ENCODE measurements at regions not wholly inside any gene's neighbourhood (a gene's known extent, or its start where the extent isn't known, plus 50 kb on each side); places are given as distances from the start of the nearest gene placed in this dataset.

GRCh38 chr20:52637201-52637600 is 335.0 kb upstream of the TSHZ2 start:
- FAIRE-seq (no peak), ATAC-seq (no peak), DNase-seq (ENCODE audit: low read depth, low spot score) (no peak)
- H3K4me3 ChIP-seq, result no peak overlapping the region
- in situ Hi-C loops (cut with MboI) (no loop called here), intact Hi-C loops (cut with micrococcal nuclease; ENCODE audit: unreplicated experiment) (no loop called here)
- H3K9ac ChIP-seq (ENCODE audit: control insufficient read depth, insufficient read depth, low read length), result no peak overlapping the region
- RAD21 ChIA-PET (ENCODE audit: unreplicated experiment), result no interaction called here
- H3K9me3 ChIP-seq (replicated peaks; ENCODE audit: control insufficient read depth, insufficient read depth, low read length), result no peaks in the 10 kb centered on the region; the same call in 2 of the 3 replicates
- SMC1A ChIA-PET (ENCODE audit: uncharacterized antibody, unreplicated experiment), result interaction anchor here (0.7 kb wide), 1 partner anchor 18 kb away, joined by 3 read pairs; no protein-coding TSS in a partner anchor
- POLR2A ChIA-PET, result no interaction called here
- H3K79me2 ChIP-seq (ENCODE audit: control insufficient read depth, insufficient read depth, low read length), result no peaks in the 10 kb centered on the region
- H3K27ac ChIP-seq (ENCODE audit: control insufficient read depth, insufficient read depth), result no peak overlapping the region
- 30% methylated on average over 3 of the region's 3 CpGs for WGBS (ENCODE audit: insufficient coverage, insufficient replicate concordance, low lambda C conversion rate, missing lambda C conversion rate)
- no peaks in the 10 kb centered on the region for H4K20me1 ChIP-seq (ENCODE audit: control insufficient read depth, insufficient read depth)
- BruUV-seq (replicated peaks), result no TSS peak
- H3K4me2 ChIP-seq (ENCODE audit: control insufficient read depth, insufficient read depth), result no peak overlapping the region
- H2AFZ ChIP-seq (ENCODE audit: control insufficient read depth, low read depth, low read length), result no peak overlapping the region
- CTCF ChIA-PET, result no interaction called here
- H3K27me3 ChIP-seq (replicated peaks in 1 of 2; ENCODE audit: control insufficient read depth in 2 of 2, insufficient read depth in 2 of 2, low read length in 1 of 2), result no peaks in the 10 kb centered on the region
- no peaks in the 10 kb centered on the region for H3K4me1 ChIP-seq (ENCODE audit: control insufficient read depth, insufficient read depth, low read length)
- H3K36me3 ChIP-seq (ENCODE audit: control insufficient read depth in 2 of 2, insufficient read depth in 2 of 2, low read length in 1 of 2), result no peaks in the 10 kb centered on the region
- no peak for TF ChIP-seq ZNF24 (IDR thresholded peaks at IDR 0.05)
- TF ChIP-seq ZNF217 (IDR thresholded peaks at IDR 0.05), result no peak
- TF ChIP-seq DPF2 (IDR thresholded peaks at IDR 0.05), result no peak
- no peak for TF ChIP-seq CEBPZ (IDR thresholded peaks at IDR 0.05; ENCODE audit: low read depth, low read length)
- TF ChIP-seq RB1 (IDR thresholded peaks at IDR 0.05; ENCODE audit: borderline replicate concordance), result no peak
- no peak for TF ChIP-seq PML (IDR thresholded peaks at IDR 0.05; ENCODE audit: low read length)
- no peak for TF ChIP-seq YY1 (IDR thresholded peaks at IDR 0.05; ENCODE audit: low read depth, low read length)
- no peak for TF ChIP-seq CHD4 (IDR thresholded peaks at IDR 0.05)
- no peak for TF ChIP-seq CUX1 (IDR thresholded peaks at IDR 0.05; ENCODE audit: insufficient replicate concordance, low read depth, low read length)
- no peak for TF ChIP-seq PRDM15 (CRISPR knock-in tag; IDR thresholded peaks at IDR 0.05)
- no peak for TF ChIP-seq IRF4 (IDR thresholded peaks at IDR 0.05; ENCODE audit: low read depth, low read length)
- TF ChIP-seq TCF3 (IDR thresholded peaks at IDR 0.05; ENCODE audit: borderline replicate concordance, insufficient read depth, low read depth, low read length), result no peak
- TF ChIP-seq BCL11A (IDR thresholded peaks at IDR 0.05; ENCODE audit: low read depth, low read length), result no peak
- TF ChIP-seq SPI1 (IDR thresholded peaks at IDR 0.05; ENCODE audit: borderline replicate concordance, insufficient read depth, low read depth, low read length), result no peak
- no peak for TF ChIP-seq ZNF622 (IDR thresholded peaks at IDR 0.05)

Data from GM12878 (cell line).